NB4 (cell line): ENCODE measurements at regions not wholly inside any gene's neighbourhood (a gene's known extent, or its start where the extent isn't known, plus 50 kb on each side); places are given as distances from the start of the nearest gene placed in this dataset.

Source experiments
- DNase-seq: peaks from one replicate; pipeline ENCODE4 v3.0.0; 2010; ENCODE audit warnings: low read depth
- H3K4me3 ChIP-seq: one replicate; pipeline ENCODE4 v1.5.1; 2011; ENCODE audit warnings: mild to moderate bottlenecking, low read depth, low read length, moderate library complexity
- MYC ChIP-seq: IDR thresholded peaks from 2 replicates; pipeline ENCODE4 v1.6.1; 2011; ENCODE audit warnings: low read depth, low read length
- POLR2A ChIP-seq: IDR thresholded peaks from 2 replicates; pipeline ENCODE4 v1.6.1; 2011; ENCODE audit warnings: mild to moderate bottlenecking; ENCODE audit not compliant: insufficient read length; ENCODE audit errors: extremely low read depth
- TF ChIP-seq, protein P1 (sequence below): IDR thresholded peaks from 2 replicates; pipeline ENCODE4 v1.6.1; 2011; ENCODE audit warnings: low read depth, low read length
- TF ChIP-seq, protein P2 (sequence below): IDR thresholded peaks from one replicate; pipeline ENCODE4 v1.5.1; 2012; ENCODE audit warnings: low read depth, low read length

DNA sequence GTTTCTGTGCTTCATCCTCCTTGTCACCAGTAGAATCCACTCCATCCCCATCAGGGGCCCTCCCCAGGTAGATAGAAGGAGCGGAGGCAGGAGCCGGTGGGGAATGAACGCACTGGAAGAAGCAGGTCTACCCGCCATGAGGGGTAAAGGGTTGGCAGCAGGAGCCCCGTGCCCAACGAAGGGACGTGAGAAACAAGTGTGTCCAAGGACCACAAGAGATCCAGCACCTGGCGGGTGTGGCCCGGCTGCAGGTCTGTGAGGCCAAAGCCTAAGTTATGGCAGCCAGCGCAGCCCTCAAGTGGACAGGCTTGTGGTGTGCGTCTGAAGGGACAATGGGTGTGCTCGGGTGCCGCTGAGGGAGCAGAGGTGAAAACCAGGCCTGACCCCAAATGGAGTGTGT is 94.3 kb downstream of the IRX2 start:
- H3K4me3 ChIP-seq: no peak overlapping the region
- TF ChIP-seq POLR2A (no peak), MYC (no peak)
- TF ChIP-seq, protein P1, sequence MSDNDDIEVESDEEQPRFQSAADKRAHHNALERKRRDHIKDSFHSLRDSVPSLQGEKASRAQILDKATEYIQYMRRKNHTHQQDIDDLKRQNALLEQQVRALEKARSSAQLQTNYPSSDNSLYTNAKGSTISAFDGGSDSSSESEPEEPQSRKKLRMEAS: no peak
- TF ChIP-seq, protein P2, sequence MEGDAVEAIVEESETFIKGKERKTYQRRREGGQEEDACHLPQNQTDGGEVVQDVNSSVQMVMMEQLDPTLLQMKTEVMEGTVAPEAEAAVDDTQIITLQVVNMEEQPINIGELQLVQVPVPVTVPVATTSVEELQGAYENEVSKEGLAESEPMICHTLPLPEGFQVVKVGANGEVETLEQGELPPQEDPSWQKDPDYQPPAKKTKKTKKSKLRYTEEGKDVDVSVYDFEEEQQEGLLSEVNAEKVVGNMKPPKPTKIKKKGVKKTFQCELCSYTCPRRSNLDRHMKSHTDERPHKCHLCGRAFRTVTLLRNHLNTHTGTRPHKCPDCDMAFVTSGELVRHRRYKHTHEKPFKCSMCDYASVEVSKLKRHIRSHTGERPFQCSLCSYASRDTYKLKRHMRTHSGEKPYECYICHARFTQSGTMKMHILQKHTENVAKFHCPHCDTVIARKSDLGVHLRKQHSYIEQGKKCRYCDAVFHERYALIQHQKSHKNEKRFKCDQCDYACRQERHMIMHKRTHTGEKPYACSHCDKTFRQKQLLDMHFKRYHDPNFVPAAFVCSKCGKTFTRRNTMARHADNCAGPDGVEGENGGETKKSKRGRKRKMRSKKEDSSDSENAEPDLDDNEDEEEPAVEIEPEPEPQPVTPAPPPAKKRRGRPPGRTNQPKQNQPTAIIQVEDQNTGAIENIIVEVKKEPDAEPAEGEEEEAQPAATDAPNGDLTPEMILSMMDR: no peak
- DNase-seq: no peak

DNA sequence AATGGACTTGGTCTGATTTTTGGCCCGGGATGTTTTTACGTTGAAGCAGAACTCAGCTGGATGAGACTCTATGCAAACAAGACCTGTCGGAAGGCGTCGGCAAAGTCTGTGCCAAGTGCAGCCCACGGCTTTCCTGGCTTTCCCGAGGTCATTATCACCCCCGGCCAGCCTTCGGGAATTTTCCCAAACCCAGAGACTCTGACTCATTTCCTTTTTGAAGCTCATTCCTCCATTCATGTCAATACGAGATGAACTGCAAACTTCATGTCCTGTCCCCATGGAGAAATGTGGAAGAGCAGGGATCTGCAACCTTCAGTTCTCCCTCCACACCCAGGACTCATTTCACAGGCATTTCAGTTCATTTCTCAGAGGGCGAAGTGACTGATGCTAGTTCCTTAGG is 95.3 kb downstream of the IRX2 start:
- DNase-seq: no peak
- no peak overlapping the region for H3K4me3 ChIP-seq
- TF ChIP-seq, protein P2: no peak
- TF ChIP-seq POLR2A (no peak), MYC (no peak)
- TF ChIP-seq, protein P1: no peak

DNA sequence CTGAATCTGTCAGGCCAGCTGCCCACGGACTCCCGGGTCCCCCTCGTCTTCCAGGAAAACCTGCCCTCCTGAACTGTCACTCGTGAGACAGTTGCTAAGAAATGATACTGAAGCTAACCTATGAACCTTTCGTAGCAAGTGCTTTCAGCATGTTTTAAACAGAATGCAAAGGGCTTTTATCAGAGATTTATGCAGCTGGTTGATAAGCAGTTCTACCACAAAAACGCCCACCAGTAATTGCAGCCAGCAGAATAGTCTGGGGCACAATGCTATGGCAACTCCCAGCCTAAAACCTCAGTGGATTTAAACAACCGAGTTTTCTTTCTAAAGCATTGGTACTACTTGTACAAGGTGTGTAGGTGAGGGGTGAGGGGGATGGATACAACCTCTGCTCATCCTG is 97.5 kb downstream of the IRX2 start:
- no peak overlapping the region for H3K4me3 ChIP-seq
- DNase-seq: no peak
- no peak for TF ChIP-seq POLR2A
- no peak for TF ChIP-seq MYC
- TF ChIP-seq, protein P1: no peak
- TF ChIP-seq, protein P2: no peak

DNA sequence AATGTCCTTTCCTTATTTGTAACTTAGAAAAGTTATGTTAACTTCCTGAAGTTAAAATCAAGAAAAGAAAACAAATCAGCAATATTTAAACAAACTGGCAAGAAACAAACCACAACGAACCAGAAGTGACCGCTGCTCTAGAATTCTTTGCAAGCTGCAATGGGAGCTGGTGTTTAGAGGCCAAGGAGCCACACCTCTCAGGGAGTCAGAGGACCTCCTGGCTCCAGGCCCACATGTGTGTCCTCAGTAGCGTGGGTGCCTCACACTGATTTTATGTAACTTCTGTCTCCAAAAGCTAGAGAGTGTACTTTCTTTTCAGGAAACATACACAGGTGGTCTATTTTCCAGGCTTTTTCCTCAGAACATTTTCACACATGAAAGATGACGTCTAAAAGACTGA is 100.4 kb downstream of the IRX2 start:
- TF ChIP-seq, protein P1: no peak
- TF ChIP-seq, protein P2: no peak
- TF ChIP-seq POLR2A (no peak), MYC (no peak)
- no peak overlapping the region for H3K4me3 ChIP-seq
- DNase-seq: no peak

DNA sequence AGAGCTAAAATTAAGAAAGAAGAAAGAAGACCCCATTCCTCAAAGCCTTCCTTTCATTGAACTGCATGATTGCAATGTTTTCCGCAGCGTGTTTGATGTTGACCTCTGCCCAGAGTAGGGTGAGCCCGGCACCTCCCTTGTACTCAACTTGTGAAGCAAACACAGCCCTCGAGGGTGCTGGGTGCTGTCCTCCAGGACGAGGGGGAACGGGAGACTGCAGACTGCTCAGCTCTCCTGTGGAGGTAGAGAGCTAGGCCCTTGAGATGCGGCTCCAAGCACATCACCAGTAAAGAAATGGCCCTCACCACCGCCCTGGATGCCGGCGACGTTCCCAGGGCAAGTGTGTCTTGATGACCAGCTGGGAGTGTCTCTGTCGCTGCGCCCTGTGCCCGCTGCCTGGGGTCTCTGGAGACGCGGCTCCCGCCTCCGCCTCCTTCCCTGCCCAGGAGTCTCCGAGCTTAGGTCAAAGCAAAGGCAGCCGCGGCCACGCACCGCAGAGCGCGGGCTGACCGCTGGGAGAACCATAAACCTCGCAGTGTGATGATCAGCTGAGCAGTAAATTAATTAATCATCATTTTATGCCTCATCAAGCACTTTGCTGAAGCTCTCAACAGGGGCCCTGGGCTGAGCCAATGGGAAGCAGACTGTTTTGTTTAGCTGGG is 108.7 kb downstream of the IRX2 start:
- no peak for DNase-seq
- TF ChIP-seq POLR2A: no peak
- no peak for TF ChIP-seq MYC
- TF ChIP-seq, protein P1: no peak
- TF ChIP-seq, protein P2: no peak

More for the DNA sequence above, 108.7 kb downstream of the IRX2 start:
- H3K4me3 ChIP-seq: no peak overlapping the region
